Lower leg skin (tissue), 4 donors: ENCODE measurements at regions not wholly inside any gene's neighbourhood (a gene's known extent, or its start where the extent isn't known, plus 50 kb on each side); places are given as distances from the start of the nearest gene placed in this dataset.

Source experiments
- DNase-seq, 2 donors: peaks; one replicate each; pipeline ENCODE4 v3.0.0-alpha.2; 2019; ENCODE audit warnings: low spot score in 2 of 2
- H3K4me3 ChIP-seq: fragments of 200-600 bp; sonication (generic); 2 replicates; pipeline ENCODE4 v1.5.1; 2017; ENCODE audit warnings: mild to moderate bottlenecking, low read depth; ENCODE audit not compliant: poor library complexity, severe bottlenecking
- CTCF ChIP-seq, 3 donors: fragments of 450-650 bp; IDR thresholded peaks; one replicate each; pipeline ENCODE4 v1.5.1; 2016; ENCODE audit warnings: antibody characterized with exemption in 3 of 3, mild to moderate bottlenecking in 3 of 3, moderate library complexity in 2 of 3
- POLR2A ChIP-seq, 2 donors: fragments of 450-650 bp; IDR thresholded peaks; one replicate each; pipeline ENCODE4 v1.6.1; 2016 to 2017; ENCODE audit warnings: antibody characterized with exemption in 2 of 2, mild to moderate bottlenecking in 1 of 2, moderate library complexity in 1 of 2
- WGBS, 2 donors: methylation state at CpG; one replicate each; pipeline ENCODE4 v1.1.5; 2018; 5-methylcytosine and 5-hydroxymethylcytosine counted together
- intact Hi-C: fragments of 100-400 bp; cut with DNase I; formaldehyde crosslinking; loops from one replicate; pipeline ENCODE4 v1.15.0; 2023; ENCODE audit warnings: low total_unique reads

- DNase-seq, result no peak
- H3K4me3 ChIP-seq, result no peak overlapping the region
- TF ChIP-seq CTCF (IDR thresholded peaks at IDR 0.05), result no peak
- no peak for TF ChIP-seq POLR2A (IDR thresholded peaks at IDR 0.05)
- intact Hi-C loops, result no loop called here
Measured at GRCh38 chr3:181384970-181385369, 326.8 kb upstream of the SOX2 start.

- TF ChIP-seq CTCF (IDR thresholded peaks at IDR 0.05) (no peak), POLR2A (IDR thresholded peaks at IDR 0.05) (no peak)
- DNase-seq, result no peak
- intact Hi-C loops, result no loop called here
- no peak overlapping the region for H3K4me3 ChIP-seq
Measured at GRCh38 chr3:181383760-181384159, 328.0 kb upstream of the SOX2 start.

GRCh38 chr3:181383201-181383600, 328.5 kb upstream of the SOX2 start:
- no peak overlapping the region for H3K4me3 ChIP-seq
- DNase-seq, result no peak
- intact Hi-C loops, result no loop called here
- WGBS, 2 donors, result 85 to 90% methylated on average over 7 of the region's 7 CpGs
- TF ChIP-seq POLR2A (IDR thresholded peaks at IDR 0.05) (no peak), CTCF (IDR thresholded peaks at IDR 0.05) (no peak)

- intact Hi-C loops, result no loop called here
- DNase-seq, result no peak
- TF ChIP-seq POLR2A (IDR thresholded peaks at IDR 0.05) (no peak), CTCF (IDR thresholded peaks at IDR 0.05) (no peak)
- H3K4me3 ChIP-seq, result no peak overlapping the region
- WGBS, 2 donors, result 68 to 72% methylated on average over 3 of the region's 3 CpGs
Measured at GRCh38 chr3:181382656-181383055, 329.1 kb upstream of the SOX2 start.

GRCh38 chr3:181379278-181379677, 332.4 kb upstream of the SOX2 start:
- no peak overlapping the region for H3K4me3 ChIP-seq
- TF ChIP-seq CTCF (IDR thresholded peaks at IDR 0.05) (no peak), POLR2A (IDR thresholded peaks at IDR 0.05) (no peak)
- intact Hi-C loops, result no loop called here
- WGBS, 2 donors, result 84 to 86% methylated on average over 5 of the region's 5 CpGs
- no peak for DNase-seq

- TF ChIP-seq POLR2A (IDR thresholded peaks at IDR 0.05), result no peak
- no peak for TF ChIP-seq CTCF (IDR thresholded peaks at IDR 0.05)
- 13 to 22% methylated on average over 3 of the region's 3 CpGs for WGBS, 2 donors
Measured at GRCh38 chr3:181369637-181370036, 342.1 kb upstream of the SOX2 start.

More at GRCh38 chr3:181369637-181370036, 342.1 kb upstream of the SOX2 start:
- no peak overlapping the region for H3K4me3 ChIP-seq
- intact Hi-C loops, result no loop called here
- DNase-seq, result no peak
